Activated CD4-positive, CD25-positive, alpha-beta regulatory T cell treated with anti-CD3 and anti-CD28 coated beads, Interleukin-2, amount 50 U/mL, for 16 hours (primary cell): ENCODE measurements at regions not wholly inside any gene's neighbourhood (a gene's known extent, or its start where the extent isn't known, plus 50 kb on each side); places are given as distances from the start of the nearest gene placed in this dataset.

Experiments used
- DNase-seq: peaks from one replicate; pipeline ENCODE4 v3.0.0-alpha.2; 2020; ENCODE audit warnings: low read depth, low spot score

DNA sequence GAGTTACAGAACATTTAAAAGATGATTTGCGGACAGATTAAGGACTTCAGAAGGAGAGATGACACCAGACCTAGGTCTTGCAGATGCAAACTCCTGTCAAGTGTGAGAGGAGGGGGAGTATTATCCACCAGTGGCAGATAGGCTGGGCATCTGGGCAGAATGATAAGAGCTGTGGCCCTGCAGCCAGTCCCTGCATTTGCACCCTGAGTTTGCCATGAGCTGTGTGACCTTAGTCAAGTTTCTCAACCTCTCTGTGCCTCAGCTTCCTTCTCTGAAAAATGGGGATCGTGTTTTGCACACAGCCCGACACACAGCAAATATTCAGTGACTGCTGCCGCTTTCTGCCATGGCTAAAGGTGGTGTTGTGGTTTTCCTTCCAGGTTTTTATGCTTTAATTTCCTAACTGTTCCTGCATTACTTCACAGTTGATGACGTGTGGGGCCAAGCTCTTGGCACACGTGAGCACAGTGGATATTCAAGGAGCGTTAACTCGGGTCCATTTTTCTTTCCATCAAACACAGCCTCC is 516.2 kb downstream of the CDH26 start:
- no peak for DNase-seq

DNA sequence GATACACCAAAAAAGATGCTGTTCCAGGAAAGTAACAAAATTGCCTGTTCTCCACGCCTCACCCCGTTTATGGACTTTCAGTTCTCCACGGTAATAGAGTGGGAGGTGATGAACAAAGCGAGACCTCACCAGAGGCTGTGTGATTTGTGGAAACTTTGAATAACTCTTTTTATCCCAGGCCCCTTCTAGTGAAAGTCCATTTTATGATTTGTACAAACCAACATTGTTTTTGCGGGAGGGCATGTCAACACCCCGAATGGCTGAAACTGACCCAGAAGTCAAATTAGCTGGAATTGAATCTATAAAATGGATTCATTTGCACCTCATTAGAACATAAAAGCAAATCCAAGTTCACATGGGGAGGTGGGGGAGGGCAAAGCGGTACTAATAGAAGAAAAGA is 517.8 kb downstream of the CDH26 start:
- DNase-seq = no peak

DNA sequence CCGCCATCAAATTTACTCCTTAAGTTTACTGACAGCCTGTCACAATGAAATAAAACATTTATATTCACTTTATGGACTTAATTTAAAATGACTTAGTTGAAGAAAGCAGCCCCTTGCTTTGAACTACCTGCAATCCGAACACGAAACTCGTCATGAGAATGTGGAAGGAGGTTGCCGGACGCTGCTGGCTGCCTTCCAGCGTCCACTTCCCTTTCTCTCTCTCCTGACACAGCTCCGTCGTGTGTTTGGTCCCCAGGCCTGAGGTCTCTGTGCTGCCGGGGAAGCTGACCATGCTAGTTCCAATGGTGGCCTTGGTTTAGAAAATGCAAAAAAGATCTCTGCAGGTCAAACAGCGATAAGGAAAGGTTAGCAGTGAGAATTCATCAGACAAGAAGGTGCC is 519.7 kb downstream of the CDH26 start:
- no peak for DNase-seq

DNA sequence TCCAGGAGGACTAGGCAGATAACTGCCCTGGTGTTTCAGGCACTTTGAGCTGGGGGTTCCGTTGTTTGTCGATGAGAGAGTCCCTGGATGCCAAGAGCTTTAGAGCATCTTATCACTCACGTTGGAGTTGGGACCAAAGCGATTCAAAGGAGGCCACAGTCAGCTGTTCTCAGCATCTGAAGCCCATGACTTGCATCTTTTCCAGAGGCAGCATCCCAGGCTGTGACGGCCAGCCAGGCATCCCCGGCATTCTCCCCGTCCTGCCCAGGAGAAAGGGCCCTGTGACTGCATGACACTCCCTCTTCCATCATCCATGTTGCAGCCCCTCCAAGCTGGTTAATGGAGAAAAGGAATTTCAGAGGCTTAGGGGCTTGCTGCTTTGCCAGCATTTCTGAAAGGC is 520.3 kb downstream of the CDH26 start:
- DNase-seq = no peak

DNA sequence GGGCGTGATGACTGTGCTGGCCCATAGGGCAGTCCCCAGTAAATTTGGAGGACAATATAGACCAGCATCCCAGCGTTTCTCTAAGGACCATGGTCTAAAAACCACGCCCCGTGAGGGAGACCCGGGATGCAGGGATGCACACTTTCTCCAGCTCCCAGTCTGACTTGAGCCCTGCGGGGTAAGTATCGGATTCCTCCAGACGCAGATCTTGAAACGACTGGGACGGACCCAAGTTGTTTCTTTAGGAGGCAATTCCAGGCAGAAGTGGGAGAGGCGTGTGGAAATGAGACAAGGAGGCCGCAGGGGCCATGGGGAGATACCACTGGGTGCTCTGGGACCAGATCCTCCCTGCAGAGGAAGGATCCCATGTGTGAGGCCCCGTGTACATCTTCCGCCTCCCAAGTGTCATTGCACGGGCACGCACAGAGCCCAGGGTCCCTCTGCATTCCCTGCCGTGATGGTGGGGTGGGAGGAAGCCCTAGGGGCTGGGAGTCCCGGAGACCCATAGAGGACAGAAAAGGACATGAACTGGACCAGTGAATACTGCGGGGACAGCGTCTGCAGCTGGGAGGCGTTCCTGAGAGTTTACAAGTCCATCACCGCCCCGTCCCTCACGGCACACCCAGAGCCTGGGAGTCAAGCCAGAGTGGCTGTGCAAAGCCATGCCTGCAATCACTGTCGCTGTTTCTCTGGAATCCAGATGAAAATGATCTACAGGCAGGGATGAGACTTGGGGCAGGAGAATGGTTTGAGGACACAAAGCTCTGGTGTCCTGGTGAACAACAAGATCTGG is 522.9 kb downstream of the CDH26 start:
- DNase-seq = no peak

DNA sequence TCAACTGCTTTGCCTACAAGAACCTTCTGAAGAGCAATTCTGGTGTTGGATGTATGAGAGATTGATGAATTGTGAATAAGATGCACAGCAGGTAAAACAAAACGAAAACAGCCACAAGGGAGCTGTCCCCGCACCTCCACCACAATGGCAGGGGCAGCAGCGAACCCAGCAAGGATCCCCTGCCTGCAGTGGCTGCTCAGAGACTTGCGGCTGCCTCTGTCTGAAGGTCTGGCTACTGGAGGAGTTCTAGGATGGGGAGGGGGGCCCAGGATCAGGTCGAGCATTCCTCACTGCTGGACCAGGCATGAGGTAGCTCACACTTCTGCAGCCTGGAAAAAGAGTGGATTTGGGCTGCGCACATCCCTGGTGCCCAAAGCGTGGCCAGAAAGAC is 523.5 kb downstream of the CDH26 start:
- no peak for DNase-seq

DNA sequence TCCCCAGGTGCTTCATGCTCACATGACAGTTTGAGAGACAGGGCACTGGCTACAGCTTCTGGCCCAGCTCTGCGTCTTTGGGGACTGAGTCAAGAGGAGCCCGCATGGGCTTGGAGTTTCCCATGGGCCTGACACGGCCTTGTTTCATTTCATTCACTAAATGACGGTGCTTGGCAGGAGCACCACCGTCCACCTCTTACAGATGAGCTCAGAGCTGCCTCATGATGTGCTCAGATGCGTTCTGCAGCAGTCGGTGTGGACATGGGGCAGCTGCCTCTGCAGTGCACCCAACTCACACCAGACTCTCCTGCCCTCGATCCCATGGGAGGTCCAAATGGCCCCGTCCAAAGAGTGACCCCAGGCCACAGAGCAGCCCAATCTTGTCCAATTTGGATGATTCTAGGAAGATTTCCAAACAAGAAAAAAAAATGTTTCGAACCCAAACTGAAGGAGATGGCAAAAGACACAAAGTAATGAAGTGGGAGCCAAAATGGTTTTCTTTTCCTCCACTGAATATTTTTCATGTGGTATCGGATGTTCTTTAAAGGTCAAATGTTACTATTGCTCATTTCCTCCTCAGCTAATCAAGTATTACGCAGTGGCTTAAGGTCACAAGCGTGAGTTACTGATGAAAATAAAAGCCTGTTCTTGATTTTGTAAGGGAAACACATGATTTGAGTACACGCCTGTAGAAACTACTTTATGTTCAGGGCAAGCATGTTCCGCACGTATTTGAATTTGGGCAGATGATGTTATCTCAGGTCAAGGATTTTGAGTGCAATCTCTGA is 524.2 kb downstream of the CDH26 start:
- no peak for DNase-seq

DNA sequence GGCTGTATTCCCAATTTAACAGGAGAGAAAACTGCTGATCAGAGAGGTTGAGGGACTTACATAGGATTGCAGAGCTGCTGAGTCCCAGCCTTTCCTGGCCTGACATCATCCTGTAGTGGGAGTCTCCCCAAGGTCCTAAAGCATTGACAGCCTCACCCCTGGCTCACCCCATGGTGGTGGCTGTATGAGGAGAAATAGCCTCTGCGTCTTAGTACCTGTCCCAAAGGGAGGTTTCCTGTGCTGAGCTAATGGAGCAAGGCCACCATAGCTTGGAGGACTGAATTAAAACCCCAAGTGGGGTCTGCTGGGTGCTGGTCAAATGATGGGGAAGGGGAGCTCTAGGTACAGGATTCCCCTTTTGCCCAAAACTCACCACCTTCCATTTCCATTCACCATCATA is 525.1 kb downstream of the CDH26 start:
- DNase-seq = no peak

DNA sequence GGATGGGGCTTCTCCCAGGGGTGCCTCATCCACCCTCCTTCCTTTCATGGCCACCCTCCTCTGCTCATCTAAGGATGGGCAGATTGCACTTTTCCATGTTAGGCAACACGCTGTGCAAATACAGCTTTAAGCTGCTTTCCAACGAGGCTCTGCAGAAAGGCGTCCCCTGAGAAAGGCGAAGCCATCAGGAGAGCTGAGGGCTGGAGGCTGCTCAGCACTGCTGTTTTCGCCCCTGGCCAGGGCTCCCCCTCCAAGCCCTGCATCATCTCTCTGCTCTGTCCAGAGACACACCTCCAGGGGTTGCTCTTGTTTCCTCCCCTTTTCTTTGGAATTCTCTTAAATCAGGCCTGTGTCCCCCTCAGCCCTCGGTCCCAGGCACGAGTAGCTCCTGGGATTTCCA is 526.1 kb downstream of the CDH26 start:
- no peak for DNase-seq

DNA sequence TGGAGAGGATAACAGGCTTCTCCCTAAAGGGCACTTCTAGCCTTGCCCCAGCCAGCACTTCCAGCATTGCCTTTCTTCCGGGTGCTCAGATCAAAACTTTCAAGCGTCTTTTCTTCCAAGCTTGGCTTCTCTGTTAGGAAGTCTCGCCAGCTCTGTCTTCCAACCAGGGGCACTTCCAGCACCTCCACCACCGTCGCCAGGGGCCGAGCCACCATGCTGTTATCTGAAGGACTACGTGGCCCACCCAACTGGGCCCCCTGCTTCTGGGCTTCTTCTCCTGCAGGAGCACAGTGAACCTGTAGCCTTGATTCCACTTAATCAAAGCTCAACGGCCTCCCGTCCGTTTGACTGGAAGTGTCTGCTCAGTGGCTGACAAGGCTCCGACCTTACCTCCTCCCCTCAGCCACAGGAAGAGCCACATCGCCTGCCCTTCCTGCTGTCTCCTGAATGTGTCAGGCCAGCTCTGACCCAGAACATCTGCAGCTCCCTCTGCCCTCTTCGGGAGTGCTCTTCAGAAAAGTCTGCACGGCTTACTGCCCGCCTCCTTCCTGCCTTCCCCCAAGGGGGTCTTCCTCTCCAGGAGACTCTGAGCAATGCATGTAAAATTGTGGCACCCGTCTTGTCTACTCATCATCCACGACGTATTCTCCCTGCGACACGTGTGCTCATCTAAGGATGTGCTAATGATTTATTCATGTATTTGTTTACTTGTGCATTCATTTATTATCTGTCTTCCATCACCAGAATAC is 527.0 kb downstream of the CDH26 start:
- no peak for DNase-seq

DNA sequence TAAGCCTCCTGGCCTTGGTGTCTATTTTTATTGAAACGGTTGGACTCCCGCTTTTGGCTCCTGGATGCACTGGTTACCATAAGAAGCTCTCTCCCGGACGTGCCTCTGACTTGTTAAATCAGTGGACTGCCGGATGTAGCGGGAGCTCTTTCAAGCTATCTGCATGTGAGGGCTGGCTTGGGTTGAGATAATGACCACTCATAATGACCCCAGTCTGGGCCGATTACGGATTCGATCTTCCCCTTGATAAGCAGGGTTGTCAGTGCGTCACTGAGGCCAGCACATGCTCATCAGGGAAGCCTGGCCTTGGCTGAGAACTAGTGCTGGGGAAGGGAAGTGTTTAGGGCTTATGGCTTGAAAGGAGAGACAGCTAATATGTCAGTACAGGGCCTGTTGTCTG is 528.1 kb downstream of the CDH26 start:
- no peak for DNase-seq

DNA sequence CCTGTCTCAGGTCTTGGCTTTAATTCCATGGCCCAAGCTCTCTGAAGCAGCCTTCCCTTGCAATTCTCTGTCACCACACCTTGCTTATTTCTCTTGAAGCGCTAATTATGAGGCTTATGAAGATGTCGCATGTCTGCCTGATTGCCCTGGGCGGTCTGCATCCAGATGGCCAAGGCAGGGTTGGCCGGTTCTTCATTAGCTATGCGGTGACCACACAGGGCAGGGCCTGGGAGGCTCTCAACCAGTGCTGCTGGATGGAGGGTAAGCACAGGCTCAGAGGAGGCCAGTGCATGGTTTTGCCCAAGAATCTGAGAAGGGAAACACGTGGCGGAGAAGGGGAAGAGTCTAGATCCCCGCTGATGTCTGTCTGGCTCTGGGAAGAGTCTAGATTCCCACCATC is 528.7 kb downstream of the CDH26 start:
- no peak for DNase-seq

DNA sequence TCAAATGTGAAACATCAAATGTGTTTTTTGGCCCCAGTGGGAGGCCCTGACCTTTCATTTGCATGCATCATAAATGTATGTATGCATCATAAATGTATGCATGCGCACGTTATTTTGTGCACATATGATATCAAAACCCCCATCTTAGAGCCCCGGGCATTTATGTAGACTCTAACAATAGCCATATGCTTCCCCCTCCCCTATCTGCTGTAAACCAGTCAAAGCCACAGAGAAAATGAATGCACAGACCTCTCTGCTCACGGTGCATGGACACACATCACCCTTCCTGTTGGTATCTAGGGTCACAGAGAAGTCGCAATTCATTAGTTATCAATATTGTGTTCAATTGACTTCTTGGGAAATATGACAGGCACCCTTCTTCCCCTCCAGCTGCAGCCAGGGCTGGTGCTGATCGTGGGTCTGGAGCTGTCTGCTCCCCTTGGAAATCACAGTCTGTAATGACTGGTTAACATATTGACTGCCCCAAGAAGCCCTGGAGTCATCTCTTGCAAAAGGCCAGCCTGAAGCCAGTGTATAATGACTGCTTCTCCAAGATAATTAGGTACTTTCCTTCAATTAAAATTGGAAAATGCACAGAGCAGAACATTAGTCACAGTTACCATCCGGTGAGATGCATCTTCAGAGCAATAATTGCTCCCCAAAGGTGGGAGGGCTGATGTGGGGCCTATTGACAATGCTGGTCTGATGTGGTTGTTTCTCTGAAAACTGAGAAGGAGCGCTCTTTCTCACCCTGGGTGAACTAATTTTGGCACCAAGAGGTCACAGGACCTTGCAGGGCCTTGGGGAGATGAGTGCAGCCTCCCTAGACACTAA is 532.2 kb downstream of the CDH26 start:
- no peak for DNase-seq

DNA sequence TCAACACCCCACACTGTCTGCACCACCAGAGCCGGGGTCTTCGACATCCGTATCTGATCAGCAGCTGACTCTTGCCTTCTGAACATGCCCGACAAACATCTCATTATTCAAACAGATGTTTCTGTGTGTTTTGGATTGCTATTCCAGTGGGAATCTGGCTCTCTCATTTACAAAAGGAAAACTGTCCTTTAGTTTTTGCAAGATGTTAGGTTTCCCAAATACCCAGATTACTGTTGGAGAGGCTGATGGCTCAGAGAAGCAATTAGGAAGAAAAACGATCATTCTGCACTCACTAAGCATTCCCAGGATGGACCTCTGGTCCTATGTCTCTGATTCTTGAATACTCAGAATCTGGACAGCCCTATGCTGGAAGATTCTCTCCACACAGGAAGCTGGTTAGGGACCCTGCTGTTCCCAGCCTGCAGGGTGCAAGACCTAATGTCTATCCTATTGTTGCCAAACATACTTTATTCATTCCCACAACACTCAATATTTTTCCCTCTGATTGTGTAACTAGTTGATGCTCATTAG is 532.9 kb downstream of the CDH26 start:
- DNase-seq = no peak

DNA sequence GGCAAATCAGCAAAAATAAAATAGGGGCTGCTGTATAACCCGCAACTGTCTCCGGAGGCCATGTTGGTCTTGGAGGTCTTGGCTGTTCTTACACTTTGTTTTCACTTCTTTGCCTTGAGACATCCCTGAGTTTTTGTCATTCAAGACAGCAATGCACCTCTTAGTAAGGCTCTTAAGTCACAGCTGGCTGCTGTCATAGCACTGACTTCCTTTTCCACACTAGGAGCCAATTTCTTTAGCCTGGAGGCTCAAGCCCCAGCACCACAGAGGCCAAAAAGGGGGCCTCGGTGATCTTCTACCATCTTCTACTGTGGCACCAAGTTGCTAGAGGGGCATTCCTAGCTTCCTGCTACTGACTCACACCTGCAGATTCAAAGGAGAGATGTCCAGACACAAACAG is 536.3 kb downstream of the CDH26 start:
- DNase-seq = no peak

DNA sequence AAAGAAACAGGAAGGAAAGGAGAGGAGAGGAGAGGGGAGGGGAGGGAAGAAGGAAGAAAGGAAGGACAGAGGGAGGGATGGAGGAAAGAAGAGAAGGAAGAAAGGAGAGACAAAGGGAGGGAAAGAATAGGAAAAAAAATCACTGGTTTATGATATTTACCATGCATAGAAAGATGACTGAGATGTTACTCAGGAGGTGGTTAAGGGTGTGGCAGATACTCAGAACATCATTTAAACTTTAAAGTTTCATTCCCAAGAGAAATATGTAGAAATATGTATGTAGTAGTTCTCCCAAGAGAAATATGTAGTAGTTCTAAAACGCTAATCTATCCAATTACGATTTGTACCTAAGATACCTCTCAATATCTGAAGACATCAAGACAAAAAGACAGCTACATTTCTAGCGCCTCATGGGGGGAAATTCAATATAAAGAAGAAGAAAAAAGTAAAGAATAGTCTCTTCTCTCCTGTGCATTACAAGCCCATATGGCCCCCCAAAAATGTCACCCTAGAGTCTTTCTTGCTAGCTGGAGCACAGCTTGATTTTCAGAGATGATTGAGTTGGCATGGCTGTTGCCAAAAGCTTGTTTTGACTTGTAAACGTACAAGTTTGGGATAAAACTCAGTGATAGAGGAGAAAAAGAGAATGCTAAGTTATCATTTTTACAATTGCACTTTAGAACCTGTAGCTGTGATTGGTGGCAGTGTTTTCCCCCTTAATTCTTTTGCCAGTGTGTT is 539.2 kb downstream of the CDH26 start:
- no peak for DNase-seq

DNA sequence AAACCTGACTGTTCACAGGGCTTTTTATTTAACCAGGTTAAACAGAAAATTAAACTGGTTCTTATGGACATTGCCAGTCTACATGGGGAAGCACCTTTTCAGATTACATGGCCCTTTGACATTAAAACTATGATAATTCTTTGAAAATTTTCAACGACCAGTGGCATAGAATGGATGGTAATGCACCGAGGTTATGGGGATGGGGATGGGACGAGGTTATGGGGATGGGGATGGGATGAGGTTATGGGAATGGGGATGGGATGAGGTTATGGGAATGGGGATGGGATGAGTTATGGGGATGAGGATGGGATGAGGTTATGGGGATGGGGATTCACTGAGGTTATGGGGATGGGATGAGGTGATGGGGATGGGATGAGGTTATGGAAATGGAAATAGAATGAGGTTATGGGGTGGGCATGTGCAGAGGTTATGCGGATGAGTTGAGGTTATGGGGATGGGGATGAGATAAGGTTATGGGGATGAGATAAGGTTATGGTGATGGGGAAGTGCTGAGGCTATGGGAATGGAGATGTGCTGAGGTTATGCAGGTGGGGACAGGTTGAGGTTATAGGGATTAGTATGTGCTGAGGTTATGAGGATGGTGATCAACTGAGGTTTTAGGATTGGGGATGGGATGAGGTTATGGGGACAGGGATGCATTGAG is 541.9 kb downstream of the CDH26 start:
- DNase-seq = no peak

DNA sequence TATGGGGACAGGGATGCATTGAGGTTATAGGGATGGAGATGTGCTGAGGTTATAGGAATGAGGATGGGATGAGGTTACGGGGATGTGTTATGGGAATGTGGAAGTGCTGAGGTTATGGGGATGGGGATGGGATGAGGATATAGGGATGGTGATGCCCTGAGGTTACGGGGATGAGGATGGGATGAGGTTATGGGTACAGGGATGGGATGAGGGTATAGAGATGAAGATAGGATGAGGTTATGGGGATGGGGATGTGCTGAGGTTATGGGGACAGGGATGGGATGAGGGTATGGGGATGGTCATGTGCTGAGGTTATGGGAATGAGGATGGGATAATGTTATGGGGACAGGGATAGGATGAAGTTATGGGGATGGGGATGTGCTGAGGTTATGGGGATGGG is 542.8 kb downstream of the CDH26 start:
- DNase-seq = no peak

DNA sequence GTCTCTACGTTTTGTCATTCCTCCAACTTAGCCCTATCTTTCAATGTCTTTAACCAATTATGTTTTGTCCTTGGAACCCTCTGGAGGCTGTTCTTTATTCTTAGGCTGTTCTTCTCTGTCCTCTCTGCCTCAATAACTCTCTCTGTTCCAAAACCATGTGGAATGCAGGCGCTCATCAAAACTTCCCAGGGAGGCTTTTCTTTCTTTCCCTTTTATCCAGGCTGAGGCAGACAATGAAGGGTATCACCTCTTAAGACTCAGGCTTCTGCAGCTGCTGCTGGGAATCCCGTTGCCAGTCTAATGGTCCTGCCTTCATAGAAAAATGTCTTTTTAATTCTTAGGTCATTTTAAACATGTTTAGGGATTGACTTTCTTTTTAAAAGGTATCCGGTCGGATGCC is 544.7 kb downstream of the CDH26 start:
- no peak for DNase-seq

DNA sequence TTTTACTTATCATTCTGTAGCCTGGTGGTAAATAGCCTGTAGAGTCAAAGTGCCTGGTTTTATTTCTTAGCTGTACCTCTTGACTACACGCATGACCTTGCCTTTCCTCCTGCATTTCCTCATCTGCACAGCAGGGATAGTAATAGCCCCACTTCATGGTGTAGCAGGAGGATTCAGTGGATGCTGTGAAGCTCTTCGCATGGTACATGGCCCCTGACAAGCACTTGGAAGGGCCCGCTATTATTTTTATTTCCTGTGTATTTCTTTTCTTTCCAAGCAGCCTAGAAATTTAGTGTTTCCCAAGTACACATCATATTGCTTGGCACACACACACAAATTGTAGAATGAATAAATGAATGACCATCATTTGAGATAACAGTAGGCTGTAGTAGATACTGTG is 547.2 kb downstream of the CDH26 start:
- DNase-seq = no peak
